ENCODE measurements at regions not wholly inside any gene's neighbourhood (a gene's known extent, or its start where the extent isn't known, plus 50 kb on each side); places are given as distances from the start of the nearest gene placed in this dataset.

- TF ChIP-seq CXXC5 (CRISPR knock-in tag; IDR thresholded peaks at IDR 0.05) (no peak), ZNF217 (CRISPR knock-in tag; IDR thresholded peaks at IDR 0.05) (no peak), SNRNP70 (optimal IDR thresholded peaks at IDR 0.05; ENCODE audit: low read depth, low read length) (no peak)
Measured at GRCh38 chr21:19540287-19540686, 1136.7 kb upstream of the TMPRSS15 start.

Data from K562 (cell line).